ENCODE measurements at regions not wholly inside any gene's neighbourhood (a gene's known extent, or its start where the extent isn't known, plus 50 kb on each side); places are given as distances from the start of the nearest gene placed in this dataset.

DNA sequence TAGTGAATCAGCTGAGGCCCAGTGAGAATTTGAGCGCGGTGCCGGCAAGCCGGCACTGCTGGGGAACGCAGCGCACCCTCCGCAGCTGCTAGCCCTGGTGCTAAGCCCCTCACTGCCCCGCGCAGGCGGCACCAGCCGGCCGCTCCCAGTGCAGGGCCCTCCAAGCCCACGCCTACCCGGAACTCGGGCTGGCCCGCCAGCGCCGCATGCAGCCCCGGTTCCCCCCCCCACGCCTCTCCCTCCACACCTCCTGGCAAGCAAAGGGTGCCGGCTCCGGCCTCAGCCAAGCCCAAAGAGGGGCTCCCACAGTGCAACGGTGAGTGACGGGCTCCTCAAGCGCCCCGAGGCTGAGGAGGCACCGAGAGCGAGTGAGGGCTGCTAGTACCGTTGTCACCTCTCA is 54.5 kb upstream of the VASH1 start:
- WGBS, 2 donors = 87 to 91% methylated on average over 29 of the region's 29 CpGs
- H3K27ac ChIP-seq = no peak overlapping the region
- no peak for ATAC-seq
- no peak for DNase-seq
- no peaks in the 10 kb centered on the region for H3K27me3 ChIP-seq
- H3K4me3 ChIP-seq = no peak overlapping the region
- H3K36me3 ChIP-seq = no peaks in the 10 kb centered on the region
- H3K9me3 ChIP-seq = no peaks in the 10 kb centered on the region
- FAIRE-seq = no peak
- intact Hi-C loops (cut with DNase I) = no loop called here
- TF ChIP-seq, protein P1, sequence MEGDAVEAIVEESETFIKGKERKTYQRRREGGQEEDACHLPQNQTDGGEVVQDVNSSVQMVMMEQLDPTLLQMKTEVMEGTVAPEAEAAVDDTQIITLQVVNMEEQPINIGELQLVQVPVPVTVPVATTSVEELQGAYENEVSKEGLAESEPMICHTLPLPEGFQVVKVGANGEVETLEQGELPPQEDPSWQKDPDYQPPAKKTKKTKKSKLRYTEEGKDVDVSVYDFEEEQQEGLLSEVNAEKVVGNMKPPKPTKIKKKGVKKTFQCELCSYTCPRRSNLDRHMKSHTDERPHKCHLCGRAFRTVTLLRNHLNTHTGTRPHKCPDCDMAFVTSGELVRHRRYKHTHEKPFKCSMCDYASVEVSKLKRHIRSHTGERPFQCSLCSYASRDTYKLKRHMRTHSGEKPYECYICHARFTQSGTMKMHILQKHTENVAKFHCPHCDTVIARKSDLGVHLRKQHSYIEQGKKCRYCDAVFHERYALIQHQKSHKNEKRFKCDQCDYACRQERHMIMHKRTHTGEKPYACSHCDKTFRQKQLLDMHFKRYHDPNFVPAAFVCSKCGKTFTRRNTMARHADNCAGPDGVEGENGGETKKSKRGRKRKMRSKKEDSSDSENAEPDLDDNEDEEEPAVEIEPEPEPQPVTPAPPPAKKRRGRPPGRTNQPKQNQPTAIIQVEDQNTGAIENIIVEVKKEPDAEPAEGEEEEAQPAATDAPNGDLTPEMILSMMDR (IDR thresholded peaks at IDR 0.05) = no peak
- H3K4me1 ChIP-seq = no peaks in the 10 kb centered on the region

DNA sequence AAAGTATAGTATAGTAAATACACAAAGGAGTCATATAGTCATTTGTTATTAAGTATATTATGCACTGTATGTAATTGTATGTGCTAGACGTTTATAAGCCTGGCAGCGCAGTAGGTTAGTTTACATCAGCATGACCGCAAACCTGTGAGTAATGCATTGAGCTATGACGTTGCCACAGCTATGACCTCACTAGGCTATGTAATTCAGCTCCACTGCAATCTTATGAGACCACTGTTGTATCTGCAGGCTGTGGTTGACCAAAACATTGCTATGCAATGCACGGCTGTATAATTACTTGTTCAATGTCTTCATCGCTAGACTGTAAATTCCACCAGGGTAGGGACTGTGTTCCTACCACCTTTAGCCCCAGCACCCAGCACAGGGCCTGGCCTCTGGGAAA is 53.2 kb upstream of the VASH1 start:
- no peak for FAIRE-seq
- TF ChIP-seq, protein P1 (IDR thresholded peaks at IDR 0.05) = no peak
- WGBS, 2 donors = 76 to 86% methylated on average over 6 of the region's 6 CpGs

GRCh38 chr14:76708771-76709170 is 52.5 kb upstream of the VASH1 start:
- FAIRE-seq (no peak), DNase-seq (no peak), ATAC-seq (peak in 1 of 4 donors; percentile 43)
- Histone ChIP-seq H3K4me3 (no peak overlapping the region), H3K4me1 (no peaks in the 10 kb centered on the region), H3K36me3 (no peaks in the 10 kb centered on the region), H3K27ac (no peak overlapping the region), H3K27me3 (no peaks in the 10 kb centered on the region), H3K9me3 (no peaks in the 10 kb centered on the region)
- TF ChIP-seq, protein P1 (IDR thresholded peaks at IDR 0.05) = no peak
- intact Hi-C loops (cut with DNase I) = no loop called here
- WGBS, 2 donors = 64 to 66% methylated on average over 8 of the region's 8 CpGs

More for the DNA sequence above, 53.2 kb upstream of the VASH1 start:
- Histone ChIP-seq H3K36me3 (no peaks in the 10 kb centered on the region), H3K4me3 (no peak overlapping the region), H3K27me3 (no peaks in the 10 kb centered on the region), H3K4me1 (no peaks in the 10 kb centered on the region), H3K9me3 (no peaks in the 10 kb centered on the region), H3K27ac (no peak overlapping the region)
- DNase-seq (no peak), ATAC-seq (no peak)
- intact Hi-C loops (cut with DNase I) = no loop called here

DNA sequence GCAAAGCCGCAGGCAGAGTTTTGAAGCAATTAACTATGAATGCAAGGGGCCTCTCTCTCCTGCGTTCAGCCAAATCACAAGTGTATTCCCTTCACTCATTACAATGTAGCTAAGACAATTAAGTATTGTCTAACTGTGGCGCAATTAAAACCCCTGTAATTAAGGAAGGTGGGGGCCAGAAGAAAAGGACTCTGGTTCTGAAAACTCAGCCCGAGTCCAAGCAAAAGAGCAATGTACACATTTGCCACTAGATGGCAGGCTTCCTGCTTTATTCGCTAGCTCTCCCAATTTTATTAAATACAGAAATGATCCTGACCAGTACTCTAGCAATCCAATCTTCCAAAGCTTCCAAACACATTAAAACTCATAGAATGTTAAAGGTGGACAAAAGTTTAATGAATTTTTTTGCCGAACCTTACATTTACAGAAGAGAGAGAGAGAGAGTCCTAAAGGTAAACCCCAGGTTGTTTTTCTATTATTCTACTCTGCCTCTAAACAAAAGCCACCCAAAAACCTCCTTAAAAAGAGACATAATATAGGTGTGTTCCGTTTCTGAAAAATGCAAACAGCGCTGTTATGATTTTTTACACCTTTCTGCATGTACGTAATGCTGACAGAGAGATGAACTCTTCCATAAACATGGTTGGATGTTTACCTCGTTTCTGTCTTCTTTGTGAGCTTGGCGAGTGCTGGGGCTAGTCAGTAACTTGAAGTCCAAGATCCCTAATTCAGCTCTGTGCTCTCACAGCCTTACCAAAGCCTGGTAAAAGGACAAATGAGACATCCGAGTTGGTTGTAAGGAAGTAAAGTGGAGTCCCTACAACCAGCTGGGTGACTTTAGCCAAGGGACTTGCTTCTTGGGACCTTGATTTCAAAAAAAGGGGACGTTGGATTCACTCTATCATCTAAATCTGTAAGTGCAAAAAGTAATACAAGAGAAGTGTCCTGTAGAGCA is 50.9 kb upstream of the VASH1 start:
- H3K27ac ChIP-seq = no peak overlapping the region
- no peaks in the 10 kb centered on the region for H3K27me3 ChIP-seq
- WGBS, 2 donors = 27 to 31% methylated on average over 13 of the region's 13 CpGs
- DNase-seq (peak in 1 of 6 donors; percentile 34), ATAC-seq (peak; percentile 35 to 86 (median 78)), FAIRE-seq (peak; percentile 9)
- no peak overlapping the region for H3K4me3 ChIP-seq
- no peaks in the 10 kb centered on the region for H3K4me1 ChIP-seq
- H3K36me3 ChIP-seq = no peaks in the 10 kb centered on the region
- TF ChIP-seq, protein P1 (IDR thresholded peaks at IDR 0.05) = peak; percentile 65 to 81 (median 76)
- H3K9me3 ChIP-seq = no peaks in the 10 kb centered on the region
- intact Hi-C loops (cut with DNase I) = loop anchor here in 1 of 3 donors (10.0 kb wide), 1 partner anchor 64 kb away; no protein-coding TSS in a partner anchor
